Gastrocnemius medialis (tissue), 4 donors: ENCODE measurements at regions not wholly inside any gene's neighbourhood (a gene's known extent, or its start where the extent isn't known, plus 50 kb on each side); places are given as distances from the start of the nearest gene placed in this dataset.

Experiments
- ATAC-seq, 2 donors: fragments of 150-250 bp; one replicate each; pipeline ENCODE4 v1.9.1; 2016
- DNase-seq, 2 donors: peaks; one replicate each; pipeline ENCODE4 v3.0.0-alpha.2; 2019
- H3K27ac ChIP-seq, 4 donors: fragments of 200-600 bp; sonication (generic); 1 replicate in 1 of 4; 2 replicates in 3 of 4; pipeline ENCODE4 v1.5.1; 2016 to 2018; ENCODE audit warnings: mild to moderate bottlenecking in 2 of 4, moderate library complexity in 1 of 4
- H3K27me3 ChIP-seq, 3 donors: fragments of 200-600 bp; sonication (generic) in 2 of 3; 1 replicate in 1 of 3; 2 replicates in 2 of 3; pipeline versions ENCODE4 v1.5.1 to v1.6.0; 2016 to 2019; ENCODE audit warnings: mild to moderate bottlenecking in 1 of 3, moderate library complexity in 1 of 3
- H3K36me3 ChIP-seq, 2 donors: fragments of 200-600 bp; sonication (generic) in 1 of 2; one replicate each; pipeline ENCODE4 v1.5.1; 2017 to 2018
- H3K4me1 ChIP-seq, 2 donors: fragments of 200-600 bp; sonication (generic) in 1 of 2; one replicate each; pipeline ENCODE4 v1.5.1; 2016 to 2017; ENCODE audit warnings: mild to moderate bottlenecking in 2 of 2
- H3K4me3 ChIP-seq, 4 donors: fragments of 200-600 bp; sonication (generic) in 3 of 4; 1 replicate in 1 of 4; 2 replicates in 3 of 4; pipeline ENCODE4 v1.5.1; 2016 to 2019; ENCODE audit warnings: mild to moderate bottlenecking in 2 of 4
- H3K9me3 ChIP-seq, 3 donors: fragments of 200-600 bp; sonication (generic) in 2 of 3; 1 replicate in 1 of 3; 2 replicates in 2 of 3; pipeline ENCODE4 v1.5.1; 2016 to 2019
- POLR2A ChIP-seq, 2 donors: fragments of 450-650 bp; IDR thresholded peaks; one replicate each; pipeline ENCODE4 v1.6.1; 2017; ENCODE audit warnings: antibody characterized with exemption in 2 of 2, mild to moderate bottlenecking in 2 of 2, moderate library complexity in 2 of 2
- in situ Hi-C, 4 donors: fragments of 200-750 bp; cut with MboI; loops; one replicate each; pipeline versions ENCODE4 v1.15.0 to v1.8.0; 2017; ENCODE audit warnings: low sequenced_read_pairs in 4 of 4
- intact Hi-C: fragments of 100-400 bp; cut with DNase I; formaldehyde crosslinking; loops from one replicate; pipeline ENCODE4 v1.15.1; 2023; ENCODE audit warnings: low total_unique reads
- TF ChIP-seq, protein P1 (sequence below), 5 experiments: fragments of 450-650 bp in 3 of 5; fragments of 200-600 bp in 2 of 5; sonication (generic) in 2 of 5; IDR thresholded peaks in 4 of 5; conservative IDR thresholded peaks in 1 of 5; 1 replicate in 4 of 5; 2 replicates in 1 of 5; pipeline ENCODE4 v1.5.1; 2016 to 2019; ENCODE audit warnings: antibody characterized with exemption in 5 of 5, mild to moderate bottlenecking in 3 of 5, moderate library complexity in 3 of 5

DNA sequence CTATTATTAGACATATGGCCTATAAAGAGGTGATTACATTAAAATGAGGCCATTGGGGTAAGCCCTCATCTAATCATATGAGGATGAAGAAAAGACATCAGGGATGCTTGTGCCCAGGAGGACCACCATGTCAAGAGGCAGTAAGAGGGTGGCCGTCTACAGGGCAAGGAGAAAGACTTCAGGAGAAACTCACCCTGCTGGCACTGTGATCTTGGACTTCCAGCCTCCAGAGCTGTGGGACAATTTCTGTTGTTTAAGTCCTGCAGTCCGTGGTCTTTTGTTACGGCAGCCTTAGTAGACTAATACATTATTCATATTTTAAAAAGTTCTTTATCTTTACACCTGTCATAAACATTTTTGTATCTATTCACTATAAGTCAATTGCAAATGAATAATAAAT, 290.0 kb downstream of the PRL start:
- Histone ChIP-seq H3K36me3 (no peaks in the 10 kb centered on the region), H3K4me1 (no peaks in the 10 kb centered on the region), H3K27me3 (no peaks in the 10 kb centered on the region), H3K4me3 (no peak overlapping the region), H3K9me3 (no peaks in the 10 kb centered on the region), H3K27ac (no peak overlapping the region)
- intact Hi-C loops, result no loop called here
- TF ChIP-seq, protein P1, sequence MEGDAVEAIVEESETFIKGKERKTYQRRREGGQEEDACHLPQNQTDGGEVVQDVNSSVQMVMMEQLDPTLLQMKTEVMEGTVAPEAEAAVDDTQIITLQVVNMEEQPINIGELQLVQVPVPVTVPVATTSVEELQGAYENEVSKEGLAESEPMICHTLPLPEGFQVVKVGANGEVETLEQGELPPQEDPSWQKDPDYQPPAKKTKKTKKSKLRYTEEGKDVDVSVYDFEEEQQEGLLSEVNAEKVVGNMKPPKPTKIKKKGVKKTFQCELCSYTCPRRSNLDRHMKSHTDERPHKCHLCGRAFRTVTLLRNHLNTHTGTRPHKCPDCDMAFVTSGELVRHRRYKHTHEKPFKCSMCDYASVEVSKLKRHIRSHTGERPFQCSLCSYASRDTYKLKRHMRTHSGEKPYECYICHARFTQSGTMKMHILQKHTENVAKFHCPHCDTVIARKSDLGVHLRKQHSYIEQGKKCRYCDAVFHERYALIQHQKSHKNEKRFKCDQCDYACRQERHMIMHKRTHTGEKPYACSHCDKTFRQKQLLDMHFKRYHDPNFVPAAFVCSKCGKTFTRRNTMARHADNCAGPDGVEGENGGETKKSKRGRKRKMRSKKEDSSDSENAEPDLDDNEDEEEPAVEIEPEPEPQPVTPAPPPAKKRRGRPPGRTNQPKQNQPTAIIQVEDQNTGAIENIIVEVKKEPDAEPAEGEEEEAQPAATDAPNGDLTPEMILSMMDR (IDR thresholded peaks at IDR 0.05 in 4 of 5, conservative IDR thresholded peaks at IDR 0.05 in 1 of 5), result no peak
- no peak for TF ChIP-seq POLR2A (IDR thresholded peaks at IDR 0.05)
- no peak for ATAC-seq
- DNase-seq, result no peak
- in situ Hi-C loops, result no loop called here

DNA sequence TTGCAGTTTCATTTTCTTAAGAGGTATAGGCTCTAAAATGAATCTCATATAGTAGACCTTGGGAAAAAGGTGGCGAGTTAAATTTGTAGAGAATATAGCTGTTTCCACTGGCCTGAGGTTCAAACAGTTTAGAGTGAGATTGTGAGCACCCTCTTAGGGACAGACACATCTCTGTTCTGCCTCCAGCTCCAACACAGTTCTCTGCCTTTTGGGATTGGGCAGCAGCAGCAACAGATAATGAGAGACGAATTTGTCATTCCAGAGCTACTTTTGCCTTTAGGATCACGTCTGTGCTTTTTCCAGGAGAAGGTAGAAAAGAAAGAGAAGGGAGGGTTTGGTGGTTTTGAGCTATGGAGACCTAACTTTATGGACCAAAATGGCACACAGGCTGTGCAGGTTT, 289.4 kb downstream of the PRL start:
- Histone ChIP-seq H3K27ac (no peak overlapping the region), H3K4me3 (no peak overlapping the region), H3K9me3 (no peaks in the 10 kb centered on the region), H3K36me3 (no peaks in the 10 kb centered on the region), H3K27me3 (no peaks in the 10 kb centered on the region), H3K4me1 (no peaks in the 10 kb centered on the region)
- no peak for TF ChIP-seq POLR2A (IDR thresholded peaks at IDR 0.05)
- ATAC-seq (no peak), DNase-seq (no peak)
- intact Hi-C loops (no loop called here), in situ Hi-C loops (no loop called here)

DNA sequence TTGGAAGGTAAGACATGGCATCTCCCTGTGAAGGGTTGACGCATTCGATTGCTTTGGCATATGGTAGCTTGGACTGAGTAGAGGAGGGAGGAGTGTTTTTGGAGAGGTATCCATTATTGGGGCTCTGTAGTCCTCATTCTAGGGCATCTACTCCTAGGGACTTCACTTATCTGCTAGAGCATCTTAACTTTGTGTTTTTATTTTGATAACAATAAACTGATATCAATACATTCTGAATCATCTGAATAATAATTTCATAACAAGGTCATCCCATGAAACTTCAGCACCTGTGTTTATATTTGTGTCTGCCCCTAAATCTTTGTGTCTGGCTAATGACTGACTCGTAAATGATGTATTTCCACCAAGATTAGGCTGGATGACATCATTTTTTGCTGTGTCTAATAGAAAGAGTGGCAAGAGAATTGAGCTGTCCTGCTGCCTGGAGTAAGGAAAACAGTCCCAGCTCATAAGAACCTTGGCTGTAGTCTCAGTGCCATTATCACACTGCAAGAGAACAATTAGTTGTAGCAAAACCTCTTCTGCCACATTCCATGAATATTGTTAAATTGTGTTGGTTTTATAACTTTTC, 288.5 kb downstream of the PRL start:
- intact Hi-C loops (no loop called here), in situ Hi-C loops (no loop called here)
- H3K36me3 ChIP-seq, result no peaks in the 10 kb centered on the region
- H3K4me3 ChIP-seq, result no peak overlapping the region
- H3K27me3 ChIP-seq, result no peaks in the 10 kb centered on the region
- H3K4me1 ChIP-seq, result no peaks in the 10 kb centered on the region
- ATAC-seq, result no peak
- no peaks in the 10 kb centered on the region for H3K9me3 ChIP-seq
- TF ChIP-seq, protein P1 (IDR thresholded peaks at IDR 0.05 in 4 of 5, conservative IDR thresholded peaks at IDR 0.05 in 1 of 5), result no peak
- TF ChIP-seq POLR2A (IDR thresholded peaks at IDR 0.05), result no peak
- no peak for DNase-seq
- H3K27ac ChIP-seq, result no peak overlapping the region

DNA sequence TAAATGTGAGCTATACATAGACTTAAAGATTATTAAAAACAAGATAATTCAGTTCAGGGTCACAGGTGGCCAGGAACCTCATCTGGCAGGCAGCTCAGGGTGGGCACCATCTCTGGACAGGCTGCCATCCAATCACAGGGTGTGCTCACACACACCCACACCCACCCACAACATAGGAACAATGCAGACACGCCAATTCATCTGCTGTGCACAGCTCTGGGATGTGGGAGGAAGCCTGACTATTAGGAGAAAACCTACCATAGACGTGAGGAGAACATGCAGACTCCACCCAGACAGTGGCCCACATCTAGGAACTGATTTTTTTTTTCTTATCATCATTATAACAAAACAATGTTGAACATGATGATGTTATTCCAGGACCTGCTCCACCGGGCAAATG, 286.7 kb downstream of the PRL start:
- in situ Hi-C loops, result no loop called here
- Histone ChIP-seq H3K9me3 (no peaks in the 10 kb centered on the region), H3K27ac (no peak overlapping the region), H3K36me3 (no peaks in the 10 kb centered on the region), H3K4me1 (no peaks in the 10 kb centered on the region), H3K4me3 (no peak overlapping the region), H3K27me3 (no peaks in the 10 kb centered on the region)
- DNase-seq (no peak), ATAC-seq (no peak)
- intact Hi-C loops, result no loop called here
- no peak for TF ChIP-seq POLR2A (IDR thresholded peaks at IDR 0.05)
- TF ChIP-seq, protein P1 (IDR thresholded peaks at IDR 0.05 in 4 of 5, conservative IDR thresholded peaks at IDR 0.05 in 1 of 5), result no peak

DNA sequence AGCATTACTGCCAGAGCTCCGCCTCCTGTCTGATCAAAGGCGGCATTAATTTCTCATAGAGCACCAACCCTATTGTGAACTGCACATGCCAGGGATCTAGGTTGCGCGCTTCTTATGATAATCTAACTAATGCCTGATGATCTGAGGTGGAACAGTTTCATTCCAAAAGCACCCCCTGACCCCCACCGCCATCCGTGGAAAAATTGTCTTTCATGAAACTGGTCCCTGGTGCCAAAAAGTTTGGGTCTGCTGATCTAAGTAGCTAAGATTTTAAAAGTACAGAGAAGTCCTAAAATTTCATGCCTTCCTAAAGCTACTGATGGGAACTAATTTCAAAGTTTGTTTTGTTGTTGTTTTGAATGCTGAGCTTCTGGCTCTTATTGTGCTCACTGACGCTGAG, 281.6 kb downstream of the PRL start:
- in situ Hi-C loops (no loop called here), intact Hi-C loops (no loop called here)
- H3K27ac ChIP-seq, result no peak overlapping the region
- DNase-seq (no peak), ATAC-seq (no peak)
- TF ChIP-seq, protein P1 (IDR thresholded peaks at IDR 0.05 in 4 of 5, conservative IDR thresholded peaks at IDR 0.05 in 1 of 5), result no peak
- no peak for TF ChIP-seq POLR2A (IDR thresholded peaks at IDR 0.05)
- no peaks in the 10 kb centered on the region for H3K4me1 ChIP-seq
- H3K27me3 ChIP-seq, result no peaks in the 10 kb centered on the region
- no peaks in the 10 kb centered on the region for H3K36me3 ChIP-seq
- H3K4me3 ChIP-seq, result no peak overlapping the region
- H3K9me3 ChIP-seq, result no peaks in the 10 kb centered on the region
